Esophagus muscularis mucosa (tissue), 3 donors: ENCODE measurements at regions not wholly inside any gene's neighbourhood (a gene's known extent, or its start where the extent isn't known, plus 50 kb on each side); places are given as distances from the start of the nearest gene placed in this dataset.

Source experiments
- POLR2A ChIP-seq: fragments of 450-650 bp; IDR thresholded peaks from one replicate; pipeline ENCODE4 v1.6.1; 2017; ENCODE audit warnings: antibody characterized with exemption, moderate library complexity, mild to moderate bottlenecking, low read depth
- TF ChIP-seq, protein P1 (sequence below), 3 experiments: fragments of 200-600 bp in 2 of 3; fragments of 450-650 bp in 1 of 3; sonication (generic) in 2 of 3; IDR thresholded peaks; one replicate each; pipeline ENCODE4 v1.5.1; 2017 to 2019; ENCODE audit warnings: antibody characterized with exemption in 3 of 3, mild to moderate bottlenecking in 2 of 3, moderate library complexity in 1 of 3

- no peak for TF ChIP-seq POLR2A
- TF ChIP-seq, protein P1, sequence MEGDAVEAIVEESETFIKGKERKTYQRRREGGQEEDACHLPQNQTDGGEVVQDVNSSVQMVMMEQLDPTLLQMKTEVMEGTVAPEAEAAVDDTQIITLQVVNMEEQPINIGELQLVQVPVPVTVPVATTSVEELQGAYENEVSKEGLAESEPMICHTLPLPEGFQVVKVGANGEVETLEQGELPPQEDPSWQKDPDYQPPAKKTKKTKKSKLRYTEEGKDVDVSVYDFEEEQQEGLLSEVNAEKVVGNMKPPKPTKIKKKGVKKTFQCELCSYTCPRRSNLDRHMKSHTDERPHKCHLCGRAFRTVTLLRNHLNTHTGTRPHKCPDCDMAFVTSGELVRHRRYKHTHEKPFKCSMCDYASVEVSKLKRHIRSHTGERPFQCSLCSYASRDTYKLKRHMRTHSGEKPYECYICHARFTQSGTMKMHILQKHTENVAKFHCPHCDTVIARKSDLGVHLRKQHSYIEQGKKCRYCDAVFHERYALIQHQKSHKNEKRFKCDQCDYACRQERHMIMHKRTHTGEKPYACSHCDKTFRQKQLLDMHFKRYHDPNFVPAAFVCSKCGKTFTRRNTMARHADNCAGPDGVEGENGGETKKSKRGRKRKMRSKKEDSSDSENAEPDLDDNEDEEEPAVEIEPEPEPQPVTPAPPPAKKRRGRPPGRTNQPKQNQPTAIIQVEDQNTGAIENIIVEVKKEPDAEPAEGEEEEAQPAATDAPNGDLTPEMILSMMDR (IDR thresholded peaks at IDR 0.05) = no peak
Measured at GRCh38 chr6:44528370-44528644, 140.8 kb downstream of the CDC5L start.
